SK-N-SH treated with all-trans-retinoic acid at 6 μM for 48 hours (cell line): ENCODE measurements at regions not wholly inside any gene's neighbourhood (a gene's known extent, or its start where the extent isn't known, plus 50 kb on each side); places are given as distances from the start of the nearest gene placed in this dataset.

Experiments used
- BACH2 ChIP-seq: fragments of 250-450 bp; sonication (Bioruptor Pico); IDR thresholded peaks from 2 replicates; pipeline ENCODE4 v1.9.0; 2021; ENCODE audit warnings: mild to moderate bottlenecking, borderline replicate concordance
- CREB5 ChIP-seq: fragments of 250-450 bp; sonication (Bioruptor Pico); IDR thresholded peaks from 2 replicates; pipeline ENCODE4 v1.5.1; 2020; ENCODE audit warnings: low read depth, mild to moderate bottlenecking, moderate library complexity
- CSRNP3 ChIP-seq: fragments of 250-450 bp; sonication (Bioruptor Pico); IDR thresholded peaks from 2 replicates; pipeline ENCODE4 v1.5.1; 2021; ENCODE audit warnings: mild to moderate bottlenecking, moderate library complexity
- TSHZ2 ChIP-seq: fragments of 250-450 bp; sonication (Bioruptor Pico); IDR thresholded peaks from 2 replicates; pipeline ENCODE4 v1.5.0; 2020; ENCODE audit warnings: mild to moderate bottlenecking, moderate library complexity
- ZFP3 ChIP-seq: fragments of 250-450 bp; sonication (Bioruptor Pico); IDR thresholded peaks from 2 replicates; pipeline ENCODE4 v1.5.0; 2020; ENCODE audit warnings: mild to moderate bottlenecking, moderate library complexity
- ZFP30 ChIP-seq: fragments of 450-650 bp; formaldehyde crosslinking; IDR thresholded peaks from 2 replicates; pipeline ENCODE4 v1.5.0; 2022; ENCODE audit warnings: mild to moderate bottlenecking, moderate library complexity

GRCh38 chr3:28595372-28595771 is 246.7 kb upstream of the AZI2 start:
- TF ChIP-seq BACH2 (no peak), ZFP3 (CRISPR knock-in tag) (no peak), CREB5 (CRISPR knock-in tag) (no peak), TSHZ2 (CRISPR knock-in tag) (no peak), CSRNP3 (CRISPR knock-in tag) (no peak), ZFP30 (CRISPR knock-in tag) (no peak)
